ENCODE measurements at regions not wholly inside any gene's neighbourhood (a gene's known extent, or its start where the extent isn't known, plus 50 kb on each side); places are given as distances from the start of the nearest gene placed in this dataset.
A peak's percentile ranks its signal among the peaks of the same experiment; 100 is the strongest.
"Not testable (repeated sequence)": the region's sequence is repeated elsewhere in the genome, so short reads cannot be mapped to it uniquely, and the experiment has no call there.

- no peak for DNase-seq (ENCODE audit: low read depth)
- no peak for TF ChIP-seq CTCF (conservative IDR thresholded peaks at IDR 0.05; ENCODE audit: low read depth, low read length)
- no peak overlapping the region for H3K4me3 ChIP-seq (ENCODE audit: low read depth, low read length)
Observed at GRCh38 chr10:4150676-4151075, 365.7 kb upstream of the KLF6 start.

- not testable (repeated sequence) for DNase-seq (ENCODE audit: low read depth); H3K4me3 ChIP-seq (ENCODE audit: low read depth, low read length)
Observed at GRCh38 chr10:4149460-4149859, 364.5 kb upstream of the KLF6 start.

GRCh38 chr10:4147245-4147644 is 362.2 kb upstream of the KLF6 start:
- TF ChIP-seq CTCF (conservative IDR thresholded peaks at IDR 0.05; ENCODE audit: low read depth, low read length) = no peak
- DNase-seq (ENCODE audit: low read depth) = no peak
- H3K4me3 ChIP-seq (ENCODE audit: low read depth, low read length) = no peak overlapping the region

- no peak overlapping the region for H3K4me3 ChIP-seq (ENCODE audit: low read depth, low read length)
- TF ChIP-seq CTCF (conservative IDR thresholded peaks at IDR 0.05; ENCODE audit: low read depth, low read length) = no peak
- no peak for DNase-seq (ENCODE audit: low read depth)
Observed at GRCh38 chr10:4144817-4145216, 359.8 kb upstream of the KLF6 start.

GRCh38 chr10:4141471-4141870 is 356.5 kb upstream of the KLF6 start:
- DNase-seq (ENCODE audit: low read depth) = peak; percentile 51
- H3K4me3 ChIP-seq (ENCODE audit: low read depth, low read length) = no peak overlapping the region
- TF ChIP-seq CTCF (conservative IDR thresholded peaks at IDR 0.05; ENCODE audit: low read depth, low read length) = no peak

- TF ChIP-seq CTCF (conservative IDR thresholded peaks at IDR 0.05; ENCODE audit: low read depth, low read length) = no peak
- no peak for DNase-seq (ENCODE audit: low read depth)
- H3K4me3 ChIP-seq (ENCODE audit: low read depth, low read length) = no peak overlapping the region
Observed at GRCh38 chr10:4138146-4138721, 353.2 kb upstream of the KLF6 start.

GRCh38 chr10:4137299-4137698 is 352.3 kb upstream of the KLF6 start:
- no peak for TF ChIP-seq CTCF (conservative IDR thresholded peaks at IDR 0.05; ENCODE audit: low read depth, low read length)
- DNase-seq (ENCODE audit: low read depth) = no peak
- H3K4me3 ChIP-seq (ENCODE audit: low read depth, low read length) = no peak overlapping the region
